IgD-negative memory B cell (primary cell): ENCODE measurements at regions not wholly inside any gene's neighbourhood (a gene's known extent, or its start where the extent isn't known, plus 50 kb on each side); places are given as distances from the start of the nearest gene placed in this dataset.

Source experiments
- H3K27ac Mint-ChIP-seq, 3 donors: one replicate each; pipeline ENCODE4 v1.8.0; 2020 to 2022; ENCODE audit warnings: mild to moderate bottlenecking in 3 of 3, mixed read lengths in 3 of 3, moderate library complexity in 1 of 3
- H3K27me3 Mint-ChIP-seq: one replicate; pipeline ENCODE4 v1.8.0; 2021; ENCODE audit warnings: mixed read lengths
- H3K36me3 Mint-ChIP-seq: one replicate; pipeline ENCODE4 v1.8.0; 2020; ENCODE audit warnings: mild to moderate bottlenecking, mixed read lengths
- H3K4me1 Mint-ChIP-seq, 3 donors: one replicate each; pipeline ENCODE4 v1.8.0; 2020 to 2022; ENCODE audit warnings: mixed read lengths in 3 of 3, mild to moderate bottlenecking in 1 of 3
- H3K4me3 Mint-ChIP-seq, 4 donors: one replicate each; pipeline ENCODE4 v1.8.0; 2020 to 2022; ENCODE audit warnings: mild to moderate bottlenecking in 4 of 4, mixed read lengths in 4 of 4, moderate library complexity in 3 of 4
- H3K9me3 Mint-ChIP-seq, 3 donors: one replicate each; pipeline ENCODE4 v1.8.0; 2020 to 2021; ENCODE audit warnings: mixed read lengths in 3 of 3, mild to moderate bottlenecking in 1 of 3

DNA sequence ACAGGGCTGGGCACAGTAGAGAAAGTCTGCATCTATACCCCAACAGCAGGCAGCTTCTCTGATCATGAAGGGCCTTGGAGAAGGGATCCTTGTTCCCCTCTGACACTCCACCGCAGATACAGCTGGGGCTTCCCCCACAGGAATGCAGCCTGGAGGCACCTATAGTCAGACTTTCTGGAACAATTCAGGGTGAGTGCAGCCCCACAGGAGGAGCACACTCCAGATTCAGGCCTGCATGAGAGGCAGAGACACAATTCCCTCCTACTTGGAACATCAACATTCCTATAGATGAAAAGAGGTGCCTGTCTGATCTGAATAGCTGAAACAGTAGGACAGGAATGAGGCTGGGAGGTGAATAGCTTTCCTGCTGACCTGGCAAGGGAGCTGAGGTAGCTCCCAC lies 1298.0 kb upstream of the CNTN5 start:
- Mint-ChIP-seq H3K27ac (no peak overlapping the region), H3K4me1 (peaks cover 0 to 2% (median 0%) of the 10 kb centered on the region in 3 donors), H3K9me3 (peaks cover 0 to 5% (median 2%) of the 10 kb centered on the region in 3 donors)

DNA sequence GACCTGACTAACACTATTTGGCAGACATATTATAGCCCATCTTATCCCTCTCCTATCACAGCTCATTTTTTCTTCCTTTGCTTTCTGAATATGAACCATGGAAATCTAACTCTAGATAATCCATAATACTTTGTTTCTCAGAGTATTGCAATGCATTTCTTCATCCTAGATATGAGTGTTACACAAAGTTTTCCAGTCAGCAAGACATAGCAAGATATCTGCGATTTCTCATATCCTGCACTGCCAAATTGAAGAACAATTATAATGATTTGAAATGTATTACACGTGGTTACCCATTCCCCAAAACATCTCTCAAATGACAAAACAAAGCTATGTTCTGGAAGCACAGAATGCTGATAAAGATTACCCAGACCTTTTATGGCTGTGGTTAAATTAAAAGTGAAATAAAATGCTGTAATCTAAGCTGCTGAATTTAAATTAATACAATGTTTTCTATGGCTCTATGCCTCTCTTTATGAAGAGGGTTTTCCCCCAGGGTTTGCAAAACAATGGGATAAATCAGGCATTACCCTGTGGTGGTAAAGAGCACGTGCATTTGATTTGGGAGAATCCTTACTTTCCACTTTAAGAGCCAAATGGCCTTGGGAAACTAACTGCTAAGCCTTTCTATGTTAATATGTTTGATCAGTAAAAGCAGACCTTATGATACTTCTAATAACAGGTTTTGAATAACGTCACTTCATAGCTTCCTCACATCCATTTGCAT lies 1291.0 kb upstream of the CNTN5 start:
- Mint-ChIP-seq H3K4me3 (no peak overlapping the region), H3K9me3 (peaks cover under 1 to 11% (median 6%) of the 10 kb centered on the region in 3 donors), H3K27ac (no peak overlapping the region)

More for the DNA sequence above, 1298.0 kb upstream of the CNTN5 start:
- Mint-ChIP-seq H3K4me3 (no peak overlapping the region), H3K36me3 (no peaks in the 10 kb centered on the region), H3K27me3 (no peaks in the 10 kb centered on the region)

DNA sequence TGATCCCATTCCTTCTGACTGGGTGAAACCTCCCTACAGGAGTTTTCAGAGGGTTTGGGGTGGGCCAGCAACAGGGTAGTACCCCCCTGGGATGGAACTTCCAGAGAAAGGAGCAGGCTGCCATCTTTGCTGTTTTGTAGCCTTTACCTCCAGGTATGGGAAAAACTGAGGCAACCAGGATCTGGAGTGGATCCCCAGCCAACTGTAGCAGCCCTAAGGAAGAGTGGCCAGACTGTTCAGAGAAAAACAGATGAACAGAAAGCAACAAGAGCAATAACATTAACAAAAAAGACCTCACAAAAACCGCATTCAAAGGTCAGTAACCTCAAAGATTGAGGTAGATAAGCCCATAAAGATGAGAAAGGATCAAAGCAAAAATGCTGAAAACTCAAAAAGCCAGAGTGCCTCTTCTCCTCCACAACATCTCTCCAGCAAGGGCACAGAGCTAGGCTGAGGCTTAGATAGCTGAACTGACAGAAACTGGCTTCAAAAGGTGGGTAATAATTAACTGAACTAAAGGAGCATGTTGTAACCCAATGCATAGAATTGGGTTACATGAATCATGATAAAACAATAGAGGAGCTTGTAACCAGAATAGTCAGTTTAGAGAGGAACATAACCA lies 1288.6 kb upstream of the CNTN5 start:
- Mint-ChIP-seq H3K4me1 (no peaks in the 10 kb centered on the region), H3K9me3 (peaks cover 0 to 23% (median 8%) of the 10 kb centered on the region in 3 donors), H3K27me3 (no peaks in the 10 kb centered on the region), H3K4me3 (no peak overlapping the region), H3K36me3 (no peaks in the 10 kb centered on the region), H3K27ac (no peak overlapping the region)

More for the DNA sequence above, 1291.0 kb upstream of the CNTN5 start:
- Mint-ChIP-seq H3K27me3 (no peaks in the 10 kb centered on the region), H3K36me3 (no peaks in the 10 kb centered on the region), H3K4me1 (no peaks in the 10 kb centered on the region)

DNA sequence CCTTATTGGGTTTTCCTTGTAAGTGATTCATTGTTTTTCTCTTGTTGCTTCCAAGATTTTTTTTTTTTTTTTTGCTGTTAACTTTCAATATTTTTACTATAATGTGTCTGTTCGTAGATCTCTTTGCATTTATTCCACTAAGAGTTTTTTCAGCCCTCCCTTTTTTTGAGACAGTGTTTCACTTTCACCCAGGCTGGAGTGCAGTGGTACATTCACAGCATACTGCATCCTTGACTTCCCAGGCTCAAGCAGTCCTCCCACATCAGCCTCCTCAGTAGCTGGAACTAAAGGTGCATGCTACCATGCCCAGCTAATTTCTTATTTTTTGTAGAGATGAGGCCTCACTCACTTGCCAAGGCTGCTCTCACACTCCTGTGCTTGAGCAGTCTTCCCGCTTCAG lies 1282.0 kb upstream of the CNTN5 start:
- H3K27me3 Mint-ChIP-seq, result no peaks in the 10 kb centered on the region
- no peaks in the 10 kb centered on the region for H3K4me1 Mint-ChIP-seq
- H3K27ac Mint-ChIP-seq, result no peak overlapping the region
- H3K4me3 Mint-ChIP-seq, result no peak overlapping the region
- no peaks in the 10 kb centered on the region for H3K36me3 Mint-ChIP-seq
- H3K9me3 Mint-ChIP-seq, result peaks cover 5 to 39% (median 10%) of the 10 kb centered on the region in 3 donors

DNA sequence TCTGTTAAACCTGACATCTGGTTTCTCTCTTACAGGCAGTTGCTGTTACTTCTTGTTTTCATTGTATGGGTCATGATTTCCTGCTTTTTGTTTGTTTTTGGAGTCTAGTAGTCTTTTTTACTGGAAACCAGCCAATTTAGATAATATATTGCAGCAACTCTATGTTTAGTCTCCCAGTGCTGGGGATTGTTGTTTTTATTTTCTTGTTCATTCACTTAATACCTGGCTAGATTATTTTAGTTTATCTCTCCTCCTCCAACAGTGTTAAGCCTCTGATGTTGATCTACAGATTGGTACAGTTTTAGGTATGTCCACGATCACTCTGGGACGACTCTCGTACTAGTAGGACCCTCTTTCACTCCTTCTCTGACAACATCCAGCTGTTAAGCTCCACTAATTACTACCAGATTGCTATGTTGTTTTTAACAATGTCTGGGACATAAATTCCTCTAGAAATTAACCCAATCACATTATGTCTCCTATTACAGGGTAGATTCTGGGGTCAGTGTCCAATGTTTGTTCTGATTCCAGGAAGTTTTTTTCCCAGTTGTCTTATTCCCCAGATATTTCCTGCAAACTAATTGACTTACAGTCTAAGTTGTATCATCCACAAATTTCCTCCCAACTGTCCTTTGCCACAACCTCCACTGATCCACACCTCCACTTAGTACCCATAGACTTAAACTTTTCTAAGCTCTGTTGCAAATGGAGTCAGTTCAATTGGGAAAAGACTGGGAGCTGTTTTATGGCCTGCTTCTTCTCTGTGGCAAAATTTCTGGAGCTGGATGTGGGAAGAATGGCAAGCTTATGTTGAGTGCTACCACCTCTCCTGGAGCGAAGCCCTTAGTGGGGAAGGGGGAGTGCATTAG lies 1280.6 kb upstream of the CNTN5 start:
- no peaks in the 10 kb centered on the region for H3K27me3 Mint-ChIP-seq
- no peak overlapping the region for H3K27ac Mint-ChIP-seq
- H3K4me3 Mint-ChIP-seq, result no peak overlapping the region
- no peaks in the 10 kb centered on the region for H3K4me1 Mint-ChIP-seq
- H3K9me3 Mint-ChIP-seq, result peaks cover 5 to 28% (median 8%) of the 10 kb centered on the region in 3 donors
- no peaks in the 10 kb centered on the region for H3K36me3 Mint-ChIP-seq

DNA sequence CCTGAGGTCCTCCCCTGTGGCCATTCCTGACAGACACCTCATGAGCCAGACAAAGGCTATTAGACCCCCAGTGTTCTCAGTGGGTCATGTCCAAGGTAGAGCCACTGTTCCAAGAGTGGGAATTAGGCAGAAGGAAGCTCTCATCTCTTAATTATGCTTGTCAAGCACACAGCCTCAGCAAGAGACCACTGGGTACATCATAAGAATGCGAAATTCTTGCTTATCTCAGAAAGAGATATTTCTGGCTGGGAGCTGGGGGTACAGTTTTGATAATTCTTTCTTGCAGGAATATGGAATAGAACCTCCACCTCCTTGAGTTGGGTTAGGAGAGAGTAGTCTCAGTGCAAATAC lies 1280.0 kb upstream of the CNTN5 start:
- no peaks in the 10 kb centered on the region for H3K27me3 Mint-ChIP-seq

DNA sequence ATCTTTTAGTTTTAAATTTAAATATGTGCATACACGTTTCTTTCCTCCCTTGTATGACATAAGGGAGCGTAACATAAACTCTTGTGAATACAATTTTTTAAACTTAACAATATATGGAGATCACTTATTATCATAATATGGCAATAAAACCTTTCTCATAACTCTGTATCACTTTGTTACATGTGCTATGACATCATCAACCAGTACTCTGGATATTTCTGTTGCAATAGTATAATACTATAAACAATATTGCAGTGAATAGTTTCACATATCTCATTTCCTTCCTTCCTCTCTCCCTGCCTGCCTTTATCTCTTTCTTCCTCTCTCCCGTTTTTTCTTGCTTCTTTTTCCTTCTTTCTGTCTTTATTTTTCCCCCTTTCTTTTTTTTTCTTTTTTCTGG lies 1278.0 kb upstream of the CNTN5 start:
- Mint-ChIP-seq H3K27me3 (no peaks in the 10 kb centered on the region), H3K9me3 (peaks cover 4 to 12% (median 5%) of the 10 kb centered on the region in 3 donors), H3K36me3 (no peaks in the 10 kb centered on the region), H3K27ac (no peak overlapping the region), H3K4me1 (no peaks in the 10 kb centered on the region), H3K4me3 (no peak overlapping the region)

More for the DNA sequence above, 1280.0 kb upstream of the CNTN5 start:
- H3K9me3 Mint-ChIP-seq, result peaks cover 5 to 26% (median 8%) of the 10 kb centered on the region in 3 donors
- H3K27ac Mint-ChIP-seq, result no peak overlapping the region
- no peaks in the 10 kb centered on the region for H3K4me1 Mint-ChIP-seq
- no peaks in the 10 kb centered on the region for H3K36me3 Mint-ChIP-seq
- H3K4me3 Mint-ChIP-seq, result no peak overlapping the region

DNA sequence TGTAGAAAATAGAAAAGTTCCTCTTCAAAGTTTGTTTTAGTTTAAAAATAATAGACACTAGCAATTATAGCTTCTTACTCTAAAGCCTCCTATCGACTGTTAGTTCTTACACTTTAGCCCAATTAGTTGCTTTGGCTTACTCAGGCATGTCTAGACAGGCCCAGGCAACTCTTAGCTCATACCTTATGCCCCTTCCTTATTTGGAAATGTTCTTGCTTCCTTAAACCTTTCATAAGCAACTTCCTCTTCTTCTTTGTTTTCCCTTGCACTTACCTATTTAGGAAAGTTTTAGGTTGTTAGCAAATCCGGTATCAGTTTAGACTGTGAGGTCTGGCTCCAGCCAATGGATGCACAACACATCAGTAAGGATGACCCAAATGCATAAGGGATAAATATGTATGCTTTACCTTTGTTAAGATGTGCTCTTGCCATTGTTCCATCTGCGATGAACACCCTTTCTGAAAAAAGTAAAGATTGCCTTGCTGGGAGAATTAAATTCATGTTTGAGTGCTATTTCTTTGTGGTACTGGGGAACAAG lies 1277.5 kb upstream of the CNTN5 start:
- Mint-ChIP-seq H3K9me3 (peaks cover 4 to 9% (median 5%) of the 10 kb centered on the region in 3 donors), H3K4me3 (no peak overlapping the region), H3K27ac (no peak overlapping the region), H3K4me1 (no peaks in the 10 kb centered on the region), H3K27me3 (no peaks in the 10 kb centered on the region), H3K36me3 (no peaks in the 10 kb centered on the region)

DNA sequence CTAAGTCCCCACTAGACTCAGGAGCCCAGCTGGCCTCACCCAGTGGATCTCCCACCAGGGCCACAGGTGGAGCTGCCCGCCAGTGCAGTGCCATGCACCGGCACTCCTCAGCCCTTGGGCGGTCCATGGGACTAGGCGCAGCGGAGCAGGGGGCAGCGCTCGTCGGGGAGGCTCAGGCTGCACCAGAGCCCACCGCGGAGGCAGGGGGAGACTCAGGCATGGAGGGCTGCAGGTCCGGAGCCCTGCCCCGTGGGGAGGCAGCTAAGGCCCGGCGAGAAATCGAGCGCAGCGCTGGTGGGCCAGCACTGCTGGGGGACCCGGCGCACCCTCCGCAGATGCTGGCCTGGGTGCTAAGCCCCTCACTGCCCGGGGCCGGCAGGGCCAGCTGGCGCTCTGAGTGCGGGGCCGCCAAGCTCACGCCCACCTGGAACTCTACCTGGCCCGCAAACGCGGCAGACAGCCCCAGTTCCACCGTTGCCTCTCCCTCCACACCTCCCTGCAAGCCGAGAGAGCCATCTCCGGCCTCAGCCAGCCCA lies 1275.2 kb upstream of the CNTN5 start:
- H3K27ac Mint-ChIP-seq, result no peak overlapping the region
- H3K9me3 Mint-ChIP-seq, result peaks cover 2 to 4% (median 4%) of the 10 kb centered on the region in 3 donors
- no peaks in the 10 kb centered on the region for H3K4me1 Mint-ChIP-seq
- H3K27me3 Mint-ChIP-seq, result no peaks in the 10 kb centered on the region
- no peak overlapping the region for H3K4me3 Mint-ChIP-seq
- no peaks in the 10 kb centered on the region for H3K36me3 Mint-ChIP-seq

DNA sequence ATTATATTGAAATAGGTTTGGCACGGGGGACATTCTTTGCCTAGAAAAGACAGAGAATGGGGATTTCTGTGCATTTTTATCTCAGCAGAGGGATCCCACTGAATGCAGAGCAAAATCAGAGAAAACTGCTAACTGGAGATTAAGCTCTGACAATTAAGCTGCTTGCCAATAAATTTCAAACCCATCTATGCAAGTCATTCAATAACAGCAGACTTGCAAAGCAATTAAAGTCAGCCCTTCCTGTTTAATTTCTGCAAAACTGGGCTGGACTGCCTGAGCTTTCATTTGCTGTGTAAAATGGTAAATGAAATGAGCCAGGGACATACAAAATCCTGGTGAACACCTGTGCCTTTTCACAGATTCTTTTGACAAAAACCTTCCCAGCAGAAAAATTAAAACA lies 1273.9 kb upstream of the CNTN5 start:
- Mint-ChIP-seq H3K27ac (no peak overlapping the region), H3K4me1 (no peaks in the 10 kb centered on the region), H3K27me3 (no peaks in the 10 kb centered on the region), H3K9me3 (peaks cover 0 to 4% (median 4%) of the 10 kb centered on the region in 3 donors), H3K4me3 (no peak overlapping the region), H3K36me3 (no peaks in the 10 kb centered on the region)

DNA sequence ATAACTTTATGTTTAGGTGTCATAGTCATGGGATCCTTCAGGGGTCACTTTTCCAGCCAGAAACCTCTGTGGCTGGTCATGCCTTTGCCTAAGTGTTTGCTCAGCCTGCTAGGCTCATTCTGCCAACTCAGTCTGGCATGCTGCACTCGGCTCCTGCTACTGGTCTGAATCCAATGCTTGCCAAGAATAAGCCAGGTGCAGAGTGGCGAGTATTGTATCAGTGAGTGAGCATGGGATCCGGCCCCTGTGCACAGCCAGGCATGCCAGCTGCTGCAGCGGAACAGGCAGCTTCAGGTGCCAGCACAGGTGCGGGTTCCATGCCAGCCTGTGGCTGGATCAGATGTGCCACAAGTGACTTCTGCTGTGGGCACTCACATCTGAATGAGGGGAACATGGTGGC lies 1269.3 kb upstream of the CNTN5 start:
- H3K9me3 Mint-ChIP-seq, result peaks cover 3 to 4% (median 4%) of the 10 kb centered on the region in 3 donors
- no peak overlapping the region for H3K27ac Mint-ChIP-seq
- H3K4me3 Mint-ChIP-seq, result no peak overlapping the region
- no peaks in the 10 kb centered on the region for H3K27me3 Mint-ChIP-seq
- no peaks in the 10 kb centered on the region for H3K36me3 Mint-ChIP-seq
- H3K4me1 Mint-ChIP-seq, result peaks cover 0 to 1% (median 0%) of the 10 kb centered on the region in 3 donors

DNA sequence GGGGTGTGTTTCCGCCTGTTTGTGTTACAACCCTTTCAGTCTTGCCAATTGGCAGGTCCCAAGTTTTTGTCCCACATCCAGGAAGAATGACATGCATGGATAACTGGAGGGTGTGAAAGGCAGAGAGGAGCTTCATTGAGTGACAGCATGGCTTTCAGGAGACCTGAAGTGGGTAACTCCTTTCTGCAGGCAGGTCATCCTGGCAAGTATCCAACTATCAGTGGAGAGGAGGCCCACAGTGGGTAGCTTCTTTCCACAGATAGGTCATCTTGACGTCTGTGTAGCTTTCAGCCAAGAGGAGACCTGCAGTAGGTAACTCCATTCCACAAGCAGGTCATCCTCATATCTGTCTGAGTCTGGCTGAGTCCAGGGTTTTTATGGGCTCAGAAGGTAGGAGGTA lies 1268.8 kb upstream of the CNTN5 start:
- H3K36me3 Mint-ChIP-seq, result no peaks in the 10 kb centered on the region
- no peak overlapping the region for H3K4me3 Mint-ChIP-seq
- peaks cover 0 to 1% (median 0%) of the 10 kb centered on the region in 3 donors for H3K4me1 Mint-ChIP-seq
- H3K9me3 Mint-ChIP-seq, result peaks cover 3 to 4% (median 4%) of the 10 kb centered on the region in 3 donors
- no peaks in the 10 kb centered on the region for H3K27me3 Mint-ChIP-seq
- H3K27ac Mint-ChIP-seq, result no peak overlapping the region

DNA sequence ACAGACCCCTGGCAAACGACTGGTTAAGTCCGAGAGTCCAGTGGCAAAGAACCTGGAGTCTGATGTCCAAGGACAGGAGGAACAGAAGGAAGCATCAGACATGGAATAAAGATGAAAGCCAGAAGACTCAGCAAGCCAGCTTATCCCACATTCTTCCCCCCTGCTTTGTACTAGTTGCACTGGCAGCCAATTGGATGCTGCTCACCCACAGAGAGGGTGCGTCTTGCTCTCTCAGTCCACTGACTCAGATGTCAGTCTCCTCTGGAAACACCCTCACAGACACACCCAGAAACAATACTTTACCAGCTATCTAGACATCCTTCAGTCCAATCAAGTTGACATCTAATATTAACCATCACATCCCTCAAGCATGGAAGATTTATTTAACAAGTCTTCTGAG lies 1265.8 kb upstream of the CNTN5 start:
- Mint-ChIP-seq H3K27ac (no peak overlapping the region), H3K9me3 (peaks cover 3 to 11% (median 4%) of the 10 kb centered on the region in 3 donors), H3K36me3 (no peaks in the 10 kb centered on the region), H3K4me1 (peaks cover 0 to 1% (median 0%) of the 10 kb centered on the region in 3 donors), H3K27me3 (no peaks in the 10 kb centered on the region), H3K4me3 (no peak overlapping the region)

DNA sequence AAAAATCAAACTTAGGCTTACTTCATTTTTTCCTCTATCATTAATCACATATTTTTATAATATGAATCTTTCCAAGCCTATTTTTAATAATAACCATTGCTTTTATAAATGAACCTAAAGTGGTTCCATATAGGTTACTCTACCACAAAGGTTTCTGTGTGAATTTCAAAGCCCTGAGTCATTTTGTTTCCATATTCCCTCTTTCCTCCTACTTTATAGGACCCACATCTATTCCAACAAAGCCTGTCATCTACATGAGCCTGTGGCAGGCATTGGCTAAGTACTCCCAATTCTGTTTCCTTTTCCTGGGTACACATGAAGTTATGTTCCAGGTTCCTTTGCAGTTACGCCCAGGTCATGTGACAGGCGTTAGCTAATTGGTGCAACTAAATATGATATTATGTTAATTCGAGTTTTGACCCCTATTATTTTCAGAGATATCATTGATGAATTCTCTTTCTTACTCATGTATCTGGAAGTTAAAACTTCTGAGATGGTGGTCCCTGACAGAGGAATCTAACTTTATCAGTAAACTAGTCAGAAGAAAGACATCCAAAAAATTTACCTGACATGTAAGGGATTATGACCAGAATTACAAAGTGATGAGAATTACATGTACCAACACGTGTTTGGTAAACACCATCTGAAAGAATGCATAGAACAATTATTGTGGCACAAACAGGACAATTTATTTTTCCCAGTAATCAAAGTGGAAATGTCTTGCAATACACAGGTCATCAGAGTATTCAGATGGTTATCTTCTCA lies 1264.0 kb upstream of the CNTN5 start:
- Mint-ChIP-seq H3K4me1 (peaks cover 0 to 1% (median 0%) of the 10 kb centered on the region in 3 donors), H3K4me3 (no peak overlapping the region), H3K27ac (no peak overlapping the region), H3K9me3 (peaks cover 3 to 6% (median 4%) of the 10 kb centered on the region in 3 donors), H3K27me3 (no peaks in the 10 kb centered on the region), H3K36me3 (no peaks in the 10 kb centered on the region)
